Mesenchymal stem cell (in vitro differentiated cells and primary cell): ENCODE measurements at regions not wholly inside any gene's neighbourhood (a gene's known extent, or its start where the extent isn't known, plus 50 kb on each side); places are given as distances from the start of the nearest gene placed in this dataset.

Source experiments
- DNase-seq: peaks from one replicate; pipeline ENCODE4 v3.0.0-alpha.2; 2013
- H2AFZ ChIP-seq: one replicate; pipeline ENCODE4 v1.6.1; 2013; ENCODE audit warnings: low read depth, mild to moderate bottlenecking, control low read depth, inconsistent platforms, low read length, moderate library complexity
- H2AK5ac ChIP-seq: 2 replicates; pipeline ENCODE4 v1.6.1; 2013; ENCODE audit warnings: low read length, moderate library complexity, mild to moderate bottlenecking, inconsistent platforms; ENCODE audit not compliant: severe bottlenecking
- H2BK120ac ChIP-seq: one replicate; pipeline ENCODE4 v1.6.1; 2013; ENCODE audit warnings: low read depth, mild to moderate bottlenecking, inconsistent platforms, low read length, moderate library complexity
- H2BK12ac ChIP-seq, 2 experiments: one replicate each; pipeline ENCODE4 v1.6.1; 2013; ENCODE audit warnings: inconsistent platforms in 2 of 2, low read length in 2 of 2, mild to moderate bottlenecking in 2 of 2, moderate library complexity in 2 of 2, control low read depth in 1 of 2
- H2BK15ac ChIP-seq: one replicate; pipeline ENCODE4 v1.6.1; 2013; ENCODE audit warnings: mild to moderate bottlenecking, low read depth, inconsistent platforms; ENCODE audit not compliant: poor library complexity, severe bottlenecking
- H2BK5ac ChIP-seq: 2 replicates; pipeline ENCODE4 v1.6.1; 2013; ENCODE audit warnings: low read depth, mild to moderate bottlenecking, low read length, control low read depth, inconsistent platforms; ENCODE audit not compliant: poor library complexity, severe bottlenecking
- H3K14ac ChIP-seq, 2 experiments: one replicate each; pipeline ENCODE4 v1.6.1; 2013; ENCODE audit warnings: inconsistent platforms in 2 of 2, low read length in 2 of 2, control low read depth in 1 of 2, mild to moderate bottlenecking in 1 of 2, moderate library complexity in 1 of 2
- H3K18ac ChIP-seq, 2 experiments: one replicate each; pipeline ENCODE4 v1.6.1; 2013; ENCODE audit warnings: inconsistent platforms in 2 of 2, low read length in 2 of 2, control low read depth in 1 of 2, low read depth in 1 of 2, mild to moderate bottlenecking in 1 of 2
- H3K23ac ChIP-seq, 2 experiments: one replicate each; pipeline ENCODE4 v1.6.1; 2013; ENCODE audit warnings: inconsistent platforms in 2 of 2, low read length in 2 of 2, mild to moderate bottlenecking in 2 of 2, moderate library complexity in 2 of 2, control low read depth in 1 of 2
- H3K27ac ChIP-seq: 2 replicates; pipeline ENCODE4 v1.5.1; 2013; ENCODE audit warnings: mild to moderate bottlenecking, moderate library complexity, low read length, control low read depth, inconsistent platforms; ENCODE audit not compliant: poor library complexity, severe bottlenecking
- H3K27me3 ChIP-seq, 2 experiments: 2 replicates each; pipeline versions ENCODE4 v1.6.1 to v1.7.0; 2013; ENCODE audit warnings: low read length in 2 of 2, mild to moderate bottlenecking in 2 of 2, moderate library complexity in 2 of 2, control low read depth in 1 of 2, inconsistent platforms in 1 of 2; ENCODE audit not compliant: control insufficient read depth in 1 of 2, insufficient read depth in 1 of 2
- H3K36me3 ChIP-seq, 2 experiments: 2 replicates each; pipeline versions ENCODE4 v1.6.1 to v1.7.0; 2013; ENCODE audit warnings: low read length in 2 of 2, control low read depth in 1 of 2, inconsistent platforms in 1 of 2, low read depth in 1 of 2, mild to moderate bottlenecking in 1 of 2; ENCODE audit not compliant: insufficient read depth in 2 of 2, control insufficient read depth in 1 of 2
- H3K4ac ChIP-seq, 2 experiments: one replicate each; pipeline ENCODE4 v1.6.1; 2013; ENCODE audit warnings: inconsistent platforms in 2 of 2, low read length in 2 of 2, mild to moderate bottlenecking in 2 of 2, moderate library complexity in 2 of 2, control low read depth in 1 of 2, low read depth in 1 of 2
- H3K4me1 ChIP-seq: 2 replicates; pipeline ENCODE4 v1.6.1; 2013; ENCODE audit warnings: low read depth, low read length, control low read depth; ENCODE audit not compliant: control insufficient read depth, insufficient read depth
- H3K4me2 ChIP-seq: 2 replicates; pipeline ENCODE4 v1.6.1; 2013; ENCODE audit warnings: low read length, mild to moderate bottlenecking, inconsistent platforms; ENCODE audit not compliant: poor library complexity, severe bottlenecking
- H3K4me3 ChIP-seq, 2 experiments: 2 replicates each; pipeline versions ENCODE4 v1.5.1 to v1.7.0; 2013; ENCODE audit warnings: low read length in 2 of 2, mild to moderate bottlenecking in 2 of 2, control low read depth in 1 of 2, low read depth in 1 of 2; ENCODE audit not compliant: insufficient read depth in 1 of 2
- H3K79me1 ChIP-seq: replicated peaks from 2 replicates; pipeline ENCODE4 v1.6.1; 2013; ENCODE audit warnings: mild to moderate bottlenecking, control low read depth, low read length, inconsistent platforms; ENCODE audit not compliant: poor library complexity, severe bottlenecking
- H3K9ac ChIP-seq: 2 replicates; pipeline ENCODE4 v1.7.0; 2013; ENCODE audit warnings: mild to moderate bottlenecking, low read length, moderate library complexity
- H3K9me3 ChIP-seq: 2 replicates; pipeline ENCODE4 v1.7.0; 2013; ENCODE audit warnings: mild to moderate bottlenecking, low read length; ENCODE audit not compliant: control insufficient read depth
- H4K8ac ChIP-seq: one replicate; pipeline ENCODE4 v1.6.1; 2013; ENCODE audit warnings: inconsistent platforms, mild to moderate bottlenecking, low read length, moderate library complexity
- H4K91ac ChIP-seq: one replicate; pipeline ENCODE4 v1.6.1; 2013; ENCODE audit warnings: mild to moderate bottlenecking, low read length, inconsistent platforms
- WGBS: methylation state at CpG from one replicate; pipeline ENCODE4 v1.1.7; 2013; ENCODE audit warnings: mixed read lengths; 5-methylcytosine and 5-hydroxymethylcytosine counted together

DNA sequence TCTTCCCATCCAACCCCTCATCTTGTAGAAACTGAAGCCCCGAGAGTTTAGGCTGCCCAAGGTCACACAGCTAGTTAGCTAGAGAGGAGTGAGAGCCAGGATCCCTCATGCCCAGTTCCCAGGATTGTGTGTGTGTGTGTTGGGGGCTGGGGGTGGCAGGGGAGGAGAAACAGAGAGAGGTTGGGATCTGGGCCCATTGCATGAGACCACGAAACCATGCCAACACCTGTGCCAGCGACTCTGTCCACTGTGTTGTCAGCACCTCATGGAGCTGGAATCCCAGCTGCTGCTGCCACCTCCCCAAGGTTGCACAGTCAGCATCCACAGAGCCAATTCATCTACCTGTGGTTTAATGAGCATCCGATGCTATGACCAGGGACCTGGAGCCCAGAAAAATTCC is 115.4 kb upstream of the ZC3H12A start:
- H3K4me1 ChIP-seq: no peaks in the 10 kb centered on the region
- H3K14ac ChIP-seq: no peak overlapping the region
- H3K36me3 ChIP-seq: no peaks in the 10 kb centered on the region
- no peak overlapping the region for H3K9ac ChIP-seq
- no peak overlapping the region for H2BK120ac ChIP-seq
- H3K79me1 ChIP-seq: no peaks in the 10 kb centered on the region
- no peak overlapping the region for H2BK15ac ChIP-seq
- H2AFZ ChIP-seq: no peak overlapping the region
- H3K18ac ChIP-seq: no peak overlapping the region
- H4K91ac ChIP-seq: no peak overlapping the region
- H2AK5ac ChIP-seq: no peak overlapping the region
- H3K9me3 ChIP-seq: no peaks in the 10 kb centered on the region
- DNase-seq: no peak
- no peak overlapping the region for H4K8ac ChIP-seq
- no peak overlapping the region for H3K27ac ChIP-seq
- H3K4me3 ChIP-seq: no peak overlapping the region
- H3K4me2 ChIP-seq: no peak overlapping the region
- H3K27me3 ChIP-seq: peaks cover 4 to 29% of the 10 kb centered on the region in 2 experiments
- WGBS: 55% methylated on average over 4 of the region's 4 CpGs
- no peak overlapping the region for H2BK12ac ChIP-seq
- H3K4ac ChIP-seq: no peak overlapping the region
- H3K23ac ChIP-seq: no peak overlapping the region
- no peak overlapping the region for H2BK5ac ChIP-seq

DNA sequence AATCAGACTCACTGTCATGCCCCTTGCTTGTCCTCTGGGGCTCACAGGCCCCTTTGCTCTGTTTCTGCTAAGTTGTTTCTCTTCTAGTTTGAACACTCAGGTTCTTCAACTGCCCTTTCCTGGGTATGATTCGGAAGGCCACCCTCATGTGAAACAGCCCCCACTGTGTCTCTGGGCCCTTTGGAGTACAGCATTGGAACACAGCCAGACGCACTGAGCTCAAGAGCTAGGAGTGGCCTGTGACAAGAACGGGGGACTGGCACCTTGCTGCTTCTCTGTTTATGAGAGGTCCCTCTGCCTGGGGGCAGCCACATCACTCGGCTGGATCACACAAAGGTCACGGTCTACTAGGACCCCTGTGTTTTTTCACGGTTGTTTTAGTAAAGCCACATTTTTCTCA is 114.4 kb upstream of the ZC3H12A start:
- no peak overlapping the region for H2BK15ac ChIP-seq
- DNase-seq: no peak
- no peak overlapping the region for H3K4me2 ChIP-seq
- H3K27ac ChIP-seq: no peak overlapping the region
- H3K4me1 ChIP-seq: no peaks in the 10 kb centered on the region
- H2AK5ac ChIP-seq: no peak overlapping the region
- H2BK120ac ChIP-seq: no peak overlapping the region
- H3K18ac ChIP-seq: no peak overlapping the region
- H2BK12ac ChIP-seq: no peak overlapping the region
- H2AFZ ChIP-seq: no peak overlapping the region
- no peak overlapping the region for H3K23ac ChIP-seq
- no peaks in the 10 kb centered on the region for H3K36me3 ChIP-seq
- H4K8ac ChIP-seq: no peak overlapping the region
- H4K91ac ChIP-seq: no peak overlapping the region
- H3K4ac ChIP-seq: no peak overlapping the region
- 71% methylated on average over 6 of the region's 6 CpGs for WGBS
- no peaks in the 10 kb centered on the region for H3K79me1 ChIP-seq
- H3K4me3 ChIP-seq: no peak overlapping the region
- no peak overlapping the region for H3K14ac ChIP-seq
- no peak overlapping the region for H2BK5ac ChIP-seq
- peaks cover 4 to 28% of the 10 kb centered on the region in 2 experiments for H3K27me3 ChIP-seq
- H3K9me3 ChIP-seq: no peaks in the 10 kb centered on the region
- no peak overlapping the region for H3K9ac ChIP-seq

- H3K4me3 ChIP-seq: no peak overlapping the region
- no peak overlapping the region for H3K4ac ChIP-seq
- H2BK5ac ChIP-seq: no peak overlapping the region
- no peak overlapping the region for H3K14ac ChIP-seq
- 42% methylated on average over 8 of the region's 11 CpGs for WGBS
- no peak overlapping the region for H3K18ac ChIP-seq
- peaks cover 4 to 18% of the 10 kb centered on the region in 2 experiments for H3K27me3 ChIP-seq
- no peak overlapping the region for H2BK12ac ChIP-seq
- no peak overlapping the region for H3K27ac ChIP-seq
- H2AK5ac ChIP-seq: no peak overlapping the region
- H3K23ac ChIP-seq: no peak overlapping the region
- H3K79me1 ChIP-seq: no peaks in the 10 kb centered on the region
- H2BK15ac ChIP-seq: no peak overlapping the region
- no peak overlapping the region for H3K9ac ChIP-seq
- H4K8ac ChIP-seq: no peak overlapping the region
- H2AFZ ChIP-seq: no peak overlapping the region
- no peak for DNase-seq
- H4K91ac ChIP-seq: no peak overlapping the region
- H3K9me3 ChIP-seq: no peaks in the 10 kb centered on the region
- no peak overlapping the region for H2BK120ac ChIP-seq
- H3K36me3 ChIP-seq: no peaks in the 10 kb centered on the region
- H3K4me1 ChIP-seq: no peaks in the 10 kb centered on the region
- H3K4me2 ChIP-seq: no peak overlapping the region
Observed at GRCh38 chr1:37362594-37363385, 111.6 kb upstream of the ZC3H12A start.

GRCh38 chr1:37363535-37363934 is 110.8 kb upstream of the ZC3H12A start:
- Histone ChIP-seq H2AK5ac (no peak overlapping the region), H2BK15ac (no peak overlapping the region), H2BK5ac (no peak overlapping the region), H3K23ac (no peak overlapping the region), H3K27me3 (peaks cover 4 to 18% of the 10 kb centered on the region in 2 experiments), H3K27ac (no peak overlapping the region), H3K79me1 (no peaks in the 10 kb centered on the region), H3K4me1 (no peaks in the 10 kb centered on the region), H3K4ac (no peak overlapping the region), H2BK12ac (no peak overlapping the region), H3K4me3 (no peak overlapping the region), H4K8ac (no peak overlapping the region), H2BK120ac (no peak overlapping the region), H3K9ac (no peak overlapping the region), H3K4me2 (no peak overlapping the region), H3K18ac (no peak overlapping the region), H2AFZ (no peak overlapping the region), H4K91ac (no peak overlapping the region), H3K9me3 (no peaks in the 10 kb centered on the region), H3K14ac (no peak overlapping the region), H3K36me3 (no peaks in the 10 kb centered on the region)
- WGBS: 66% methylated on average over 4 of the region's 4 CpGs
- no peak for DNase-seq
